VCaP (cell line): ENCODE measurements at regions not wholly inside any gene's neighbourhood (a gene's known extent, or its start where the extent isn't known, plus 50 kb on each side); places are given as distances from the start of the nearest gene placed in this dataset.

ENCODE experiments used
- H3K27ac ChIP-seq: fragments of 450-650 bp; 2 replicates; pipeline ENCODE4 v1.5.1; 2017
- TF ChIP-seq, protein P1 (sequence below): fragments of 450-650 bp; conservative IDR thresholded peaks from 2 replicates; pipeline ENCODE4 v1.5.1; 2017; ENCODE audit warnings: mild to moderate bottlenecking, moderate library complexity

- TF ChIP-seq, protein P1, sequence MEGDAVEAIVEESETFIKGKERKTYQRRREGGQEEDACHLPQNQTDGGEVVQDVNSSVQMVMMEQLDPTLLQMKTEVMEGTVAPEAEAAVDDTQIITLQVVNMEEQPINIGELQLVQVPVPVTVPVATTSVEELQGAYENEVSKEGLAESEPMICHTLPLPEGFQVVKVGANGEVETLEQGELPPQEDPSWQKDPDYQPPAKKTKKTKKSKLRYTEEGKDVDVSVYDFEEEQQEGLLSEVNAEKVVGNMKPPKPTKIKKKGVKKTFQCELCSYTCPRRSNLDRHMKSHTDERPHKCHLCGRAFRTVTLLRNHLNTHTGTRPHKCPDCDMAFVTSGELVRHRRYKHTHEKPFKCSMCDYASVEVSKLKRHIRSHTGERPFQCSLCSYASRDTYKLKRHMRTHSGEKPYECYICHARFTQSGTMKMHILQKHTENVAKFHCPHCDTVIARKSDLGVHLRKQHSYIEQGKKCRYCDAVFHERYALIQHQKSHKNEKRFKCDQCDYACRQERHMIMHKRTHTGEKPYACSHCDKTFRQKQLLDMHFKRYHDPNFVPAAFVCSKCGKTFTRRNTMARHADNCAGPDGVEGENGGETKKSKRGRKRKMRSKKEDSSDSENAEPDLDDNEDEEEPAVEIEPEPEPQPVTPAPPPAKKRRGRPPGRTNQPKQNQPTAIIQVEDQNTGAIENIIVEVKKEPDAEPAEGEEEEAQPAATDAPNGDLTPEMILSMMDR = no peak
- peak overlapping the region; percentile 65 for H3K27ac ChIP-seq
These were observed 54.7 kb upstream of the GATA6 start for GRCh38 chr18:22114526-22115321.

GRCh38 chr18:22115573-22115972 lies 53.8 kb upstream of the GATA6 start:
- TF ChIP-seq, protein P1 = no peak

More at GRCh38 chr18:22115573-22115972, 53.8 kb upstream of the GATA6 start:
- peak overlapping the region; percentile 65 for H3K27ac ChIP-seq
